IgD-negative memory B cell (primary cell): ENCODE measurements at regions not wholly inside any gene's neighbourhood (a gene's known extent, or its start where the extent isn't known, plus 50 kb on each side); places are given as distances from the start of the nearest gene placed in this dataset.

ENCODE experiments used
- H3K27ac Mint-ChIP-seq, 3 donors: one replicate each; pipeline ENCODE4 v1.8.0; 2020 to 2022; ENCODE audit warnings: mild to moderate bottlenecking in 3 of 3, mixed read lengths in 3 of 3, moderate library complexity in 1 of 3
- H3K27me3 Mint-ChIP-seq: one replicate; pipeline ENCODE4 v1.8.0; 2021; ENCODE audit warnings: mixed read lengths
- H3K36me3 Mint-ChIP-seq: one replicate; pipeline ENCODE4 v1.8.0; 2020; ENCODE audit warnings: mild to moderate bottlenecking, mixed read lengths
- H3K4me1 Mint-ChIP-seq, 3 donors: one replicate each; pipeline ENCODE4 v1.8.0; 2020 to 2022; ENCODE audit warnings: mixed read lengths in 3 of 3, mild to moderate bottlenecking in 1 of 3
- H3K4me3 Mint-ChIP-seq, 4 donors: one replicate each; pipeline ENCODE4 v1.8.0; 2020 to 2022; ENCODE audit warnings: mild to moderate bottlenecking in 4 of 4, mixed read lengths in 4 of 4, moderate library complexity in 3 of 4
- H3K9me3 Mint-ChIP-seq, 3 donors: one replicate each; pipeline ENCODE4 v1.8.0; 2020 to 2021; ENCODE audit warnings: mixed read lengths in 3 of 3, mild to moderate bottlenecking in 1 of 3

DNA sequence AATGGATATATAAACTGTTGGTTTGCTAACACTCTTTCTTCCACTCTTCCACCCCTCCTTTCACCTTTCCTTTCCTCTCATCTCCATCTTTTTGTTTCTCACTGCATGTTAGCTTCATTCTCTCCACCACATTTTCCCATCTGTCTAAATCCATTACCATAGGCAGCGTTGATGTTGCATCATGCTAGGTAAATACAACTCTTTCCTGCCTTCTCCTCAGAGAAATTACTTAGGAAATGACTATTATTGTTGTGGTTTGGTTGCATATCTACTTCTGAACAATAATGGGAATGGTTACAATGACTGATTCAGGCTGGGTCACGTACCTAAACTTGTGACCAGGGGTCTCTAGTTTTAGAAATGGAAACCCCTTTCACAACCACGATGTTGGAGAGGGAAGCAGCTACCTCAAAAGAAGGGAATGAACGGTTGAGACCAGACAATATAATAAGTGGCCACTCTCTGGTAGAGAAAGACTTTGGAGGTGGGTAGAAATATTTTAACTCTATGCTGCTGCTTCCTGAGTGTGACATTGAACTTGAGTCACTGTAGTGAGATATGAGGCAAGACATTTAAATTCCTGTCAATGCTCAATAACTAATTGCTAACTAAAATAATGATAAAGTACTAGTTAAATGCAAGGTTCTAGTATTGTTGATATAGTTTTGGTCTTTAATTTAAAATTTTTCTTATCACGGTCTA lies 314.1 kb upstream of the TGFBR2 start:
- H3K4me3 Mint-ChIP-seq, result no peak overlapping the region
- H3K4me1 Mint-ChIP-seq, result peaks cover 1 to 3% (median 1%) of the 10 kb centered on the region in 3 donors
- H3K27ac Mint-ChIP-seq, result no peak overlapping the region
- H3K9me3 Mint-ChIP-seq, result no peaks in the 10 kb centered on the region
- H3K36me3 Mint-ChIP-seq, result no peaks in the 10 kb centered on the region
- H3K27me3 Mint-ChIP-seq, result no peaks in the 10 kb centered on the region

DNA sequence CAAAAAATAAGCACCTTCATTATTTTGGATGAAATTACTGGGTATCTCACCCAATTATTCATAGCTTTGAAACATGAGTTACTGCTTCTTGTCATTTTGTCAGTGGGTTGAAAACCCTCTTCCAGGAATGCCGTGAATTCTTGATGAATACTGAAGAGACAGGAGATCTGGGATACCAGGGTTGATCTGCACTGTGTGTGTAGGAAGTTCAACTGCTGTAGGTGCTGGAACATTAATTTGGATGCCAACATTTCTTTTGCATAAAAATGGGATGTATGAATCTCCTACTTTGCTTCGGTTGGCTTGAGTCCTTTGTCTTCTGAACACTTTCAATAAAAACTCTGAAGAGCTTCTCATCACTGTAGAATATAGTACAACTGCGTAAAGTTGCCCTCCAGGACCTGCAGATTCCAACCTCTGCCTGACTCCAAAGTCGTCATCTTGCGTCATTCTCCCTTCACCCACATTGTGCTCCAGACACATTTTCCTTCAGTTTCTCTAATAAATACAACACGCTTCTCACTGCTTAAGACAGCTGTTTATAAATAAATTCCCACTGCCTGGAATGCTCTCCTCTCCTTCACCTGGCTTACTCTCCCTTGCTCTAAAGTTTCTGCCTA lies 312.7 kb upstream of the TGFBR2 start:
- H3K4me1 Mint-ChIP-seq, result peaks cover 1 to 3% (median 1%) of the 10 kb centered on the region in 3 donors
- no peak overlapping the region for H3K4me3 Mint-ChIP-seq
- no peaks in the 10 kb centered on the region for H3K9me3 Mint-ChIP-seq
- no peaks in the 10 kb centered on the region for H3K36me3 Mint-ChIP-seq
- no peaks in the 10 kb centered on the region for H3K27me3 Mint-ChIP-seq
- H3K27ac Mint-ChIP-seq, result no peak overlapping the region

DNA sequence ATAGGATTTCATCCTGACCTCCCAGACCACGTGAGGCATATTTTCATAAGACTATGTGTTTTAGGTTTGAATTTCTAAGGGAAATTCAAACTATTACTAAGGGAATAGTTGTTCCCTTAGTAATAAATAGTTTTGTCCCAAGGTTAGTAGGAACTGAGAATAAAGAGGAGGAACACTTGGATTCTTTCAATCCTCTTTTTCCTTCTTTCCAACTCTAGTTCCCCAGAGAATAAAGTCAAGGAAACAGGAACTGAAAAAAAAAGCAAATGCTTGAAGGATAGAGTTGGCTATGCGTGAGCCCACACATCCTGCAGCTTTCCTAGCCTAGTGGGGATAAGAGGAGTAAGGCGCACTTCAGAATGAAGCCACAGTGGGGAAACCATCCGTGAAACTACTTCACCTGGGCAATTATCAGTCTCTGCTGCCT lies 312.1 kb upstream of the TGFBR2 start:
- H3K36me3 Mint-ChIP-seq, result no peaks in the 10 kb centered on the region
- H3K4me1 Mint-ChIP-seq, result peaks cover 1 to 3% (median 1%) of the 10 kb centered on the region in 3 donors
- no peaks in the 10 kb centered on the region for H3K27me3 Mint-ChIP-seq
- no peak overlapping the region for H3K27ac Mint-ChIP-seq
- H3K4me3 Mint-ChIP-seq, result no peak overlapping the region
- H3K9me3 Mint-ChIP-seq, result no peaks in the 10 kb centered on the region

DNA sequence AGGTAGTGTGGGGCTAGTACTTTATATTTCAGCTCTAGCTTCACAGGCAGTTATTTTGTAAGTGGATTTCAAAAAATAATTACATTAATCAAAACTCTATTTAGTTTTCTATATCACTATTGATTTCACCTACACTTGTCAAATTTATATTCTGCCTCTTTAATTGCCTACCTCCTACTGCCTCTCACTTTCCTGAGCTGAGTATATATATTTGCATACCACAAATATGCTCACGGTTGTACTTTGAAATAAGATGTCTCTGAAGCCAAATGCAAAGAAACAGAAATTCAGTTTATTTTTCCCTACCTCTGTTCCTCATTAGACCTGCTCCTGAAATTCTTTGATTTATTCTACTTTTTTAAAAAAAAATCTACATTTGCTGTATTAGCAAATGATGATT lies 309.3 kb upstream of the TGFBR2 start:
- Mint-ChIP-seq H3K27me3 (no peaks in the 10 kb centered on the region), H3K4me3 (no peak overlapping the region), H3K36me3 (no peaks in the 10 kb centered on the region), H3K9me3 (no peaks in the 10 kb centered on the region), H3K27ac (no peak overlapping the region), H3K4me1 (peaks cover 0 to under 1% (median 0%) of the 10 kb centered on the region in 3 donors)

- no peaks in the 10 kb centered on the region for H3K27me3 Mint-ChIP-seq
- H3K36me3 Mint-ChIP-seq, result no peaks in the 10 kb centered on the region
- H3K9me3 Mint-ChIP-seq, result peaks cover 0 to 3% (median 2%) of the 10 kb centered on the region in 3 donors
- no peak overlapping the region for H3K4me3 Mint-ChIP-seq
- no peaks in the 10 kb centered on the region for H3K4me1 Mint-ChIP-seq
- no peak overlapping the region for H3K27ac Mint-ChIP-seq
Observed at GRCh38 chr3:30299674-30300385, 306.6 kb upstream of the TGFBR2 start.

GRCh38 chr3:30300809-30301208 lies 305.6 kb upstream of the TGFBR2 start:
- H3K4me1 Mint-ChIP-seq, result no peaks in the 10 kb centered on the region
- H3K27me3 Mint-ChIP-seq, result no peaks in the 10 kb centered on the region
- H3K36me3 Mint-ChIP-seq, result no peaks in the 10 kb centered on the region
- H3K9me3 Mint-ChIP-seq, result peaks cover 0 to 3% (median 2%) of the 10 kb centered on the region in 3 donors
- H3K27ac Mint-ChIP-seq, result no peak overlapping the region
- H3K4me3 Mint-ChIP-seq, result no peak overlapping the region

GRCh38 chr3:30302027-30302426 lies 304.4 kb upstream of the TGFBR2 start:
- Mint-ChIP-seq H3K4me1 (no peaks in the 10 kb centered on the region), H3K27ac (no peak overlapping the region), H3K36me3 (no peaks in the 10 kb centered on the region), H3K9me3 (peaks cover 2 to 7% (median 4%) of the 10 kb centered on the region in 3 donors), H3K4me3 (no peak overlapping the region), H3K27me3 (no peaks in the 10 kb centered on the region)

GRCh38 chr3:30303770-30304169 lies 302.6 kb upstream of the TGFBR2 start:
- no peak overlapping the region for H3K4me3 Mint-ChIP-seq
- no peaks in the 10 kb centered on the region for H3K4me1 Mint-ChIP-seq
- peaks cover 2 to 7% (median 4%) of the 10 kb centered on the region in 3 donors for H3K9me3 Mint-ChIP-seq
- H3K27me3 Mint-ChIP-seq, result no peaks in the 10 kb centered on the region
- no peaks in the 10 kb centered on the region for H3K36me3 Mint-ChIP-seq
- no peak overlapping the region for H3K27ac Mint-ChIP-seq

GRCh38 chr3:30305021-30305420 lies 301.4 kb upstream of the TGFBR2 start:
- Mint-ChIP-seq H3K27me3 (no peaks in the 10 kb centered on the region), H3K4me1 (no peaks in the 10 kb centered on the region), H3K36me3 (no peaks in the 10 kb centered on the region)

DNA sequence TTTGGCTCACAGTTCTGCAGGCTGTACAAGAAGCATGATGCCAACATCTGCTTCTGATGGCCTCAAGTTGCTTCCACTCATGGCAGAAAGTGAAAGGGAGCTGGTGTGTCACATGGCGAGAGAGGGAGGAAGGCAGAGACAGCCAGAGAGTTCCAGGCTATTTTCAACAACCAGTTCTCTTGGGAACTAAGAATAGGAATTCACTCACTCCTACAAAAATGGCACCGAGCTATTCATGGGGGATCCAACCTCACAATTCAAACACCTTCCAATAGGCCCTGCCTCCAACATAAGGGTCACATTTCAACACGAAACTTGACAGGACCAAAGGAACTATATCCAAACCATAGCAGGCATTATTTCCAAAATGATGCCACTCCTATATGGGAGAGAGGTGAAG lies 299.5 kb upstream of the TGFBR2 start:
- H3K27ac Mint-ChIP-seq, result no peak overlapping the region
- no peak overlapping the region for H3K4me3 Mint-ChIP-seq
- H3K4me1 Mint-ChIP-seq, result no peaks in the 10 kb centered on the region
- no peaks in the 10 kb centered on the region for H3K27me3 Mint-ChIP-seq
- H3K9me3 Mint-ChIP-seq, result peaks cover 2 to 7% (median 4%) of the 10 kb centered on the region in 3 donors
- no peaks in the 10 kb centered on the region for H3K36me3 Mint-ChIP-seq

More at GRCh38 chr3:30305021-30305420, 301.4 kb upstream of the TGFBR2 start:
- Mint-ChIP-seq H3K9me3 (peaks cover 2 to 7% (median 4%) of the 10 kb centered on the region in 3 donors), H3K4me3 (no peak overlapping the region), H3K27ac (no peak overlapping the region)

DNA sequence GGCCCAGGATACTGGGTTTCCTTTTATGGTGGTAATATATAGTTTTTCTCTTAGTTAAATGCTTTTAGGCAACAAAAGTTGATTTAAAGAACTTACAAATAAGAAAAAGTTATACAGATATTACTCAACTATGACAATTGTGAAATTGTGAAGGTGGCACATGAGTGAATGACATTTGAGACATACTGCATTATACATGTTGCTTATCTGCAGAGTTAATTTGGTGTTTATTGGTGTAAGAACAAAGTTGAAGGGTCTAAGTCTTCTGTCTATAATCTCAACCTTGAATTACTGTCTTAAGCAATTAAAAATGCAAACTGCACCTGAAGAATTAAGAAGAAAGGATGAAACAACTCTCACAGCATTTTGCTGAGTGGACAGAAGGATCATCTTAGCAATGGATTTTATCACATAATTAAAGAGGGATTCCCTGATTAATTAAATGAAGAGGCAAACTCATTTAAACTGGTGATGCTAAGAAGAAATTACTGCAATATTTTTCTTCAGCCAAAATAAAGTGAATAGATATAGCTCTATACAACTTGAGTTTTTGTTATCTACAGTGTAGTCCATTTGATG lies 298.9 kb upstream of the TGFBR2 start:
- no peaks in the 10 kb centered on the region for H3K4me1 Mint-ChIP-seq
- H3K4me3 Mint-ChIP-seq, result no peak overlapping the region
- H3K27me3 Mint-ChIP-seq, result no peaks in the 10 kb centered on the region
- H3K27ac Mint-ChIP-seq, result no peak overlapping the region
- peaks cover 2 to 7% (median 4%) of the 10 kb centered on the region in 3 donors for H3K9me3 Mint-ChIP-seq
- H3K36me3 Mint-ChIP-seq, result no peaks in the 10 kb centered on the region

DNA sequence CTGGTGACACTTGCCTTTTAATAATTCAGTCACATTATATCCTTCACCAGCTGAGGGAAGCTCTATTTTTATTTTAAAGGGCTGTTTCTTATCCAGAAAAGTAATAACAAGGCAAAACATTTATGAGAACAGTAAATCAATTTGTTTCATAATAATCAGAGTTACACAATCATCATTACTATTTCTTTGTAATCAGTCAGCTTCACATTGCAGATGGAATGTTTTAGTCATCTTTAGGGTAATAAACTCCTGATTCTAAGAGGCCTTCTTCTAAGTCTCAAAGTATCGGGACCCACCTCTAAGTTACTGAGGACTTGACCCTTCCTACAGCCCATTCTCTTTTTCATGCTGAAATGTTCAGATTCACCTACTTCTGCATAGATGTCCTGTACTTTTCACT lies 298.3 kb upstream of the TGFBR2 start:
- Mint-ChIP-seq H3K9me3 (peaks cover 2 to 7% (median 4%) of the 10 kb centered on the region in 3 donors), H3K4me1 (no peaks in the 10 kb centered on the region), H3K4me3 (no peak overlapping the region), H3K27ac (no peak overlapping the region), H3K36me3 (no peaks in the 10 kb centered on the region), H3K27me3 (no peaks in the 10 kb centered on the region)

GRCh38 chr3:30309961-30310954 lies 296.1 kb upstream of the TGFBR2 start:
- H3K36me3 Mint-ChIP-seq, result no peaks in the 10 kb centered on the region
- no peak overlapping the region for H3K27ac Mint-ChIP-seq

GRCh38 chr3:30311781-30312180 lies 294.6 kb upstream of the TGFBR2 start:
- no peaks in the 10 kb centered on the region for H3K27me3 Mint-ChIP-seq
- no peaks in the 10 kb centered on the region for H3K4me1 Mint-ChIP-seq
- H3K9me3 Mint-ChIP-seq, result no peaks in the 10 kb centered on the region
- H3K36me3 Mint-ChIP-seq, result no peaks in the 10 kb centered on the region
- H3K4me3 Mint-ChIP-seq, result no peak overlapping the region
- H3K27ac Mint-ChIP-seq, result no peak overlapping the region

More at GRCh38 chr3:30309961-30310954, 296.1 kb upstream of the TGFBR2 start:
- H3K27me3 Mint-ChIP-seq, result no peaks in the 10 kb centered on the region
- peaks cover 0 to 4% (median 4%) of the 10 kb centered on the region in 3 donors for H3K9me3 Mint-ChIP-seq
- H3K4me3 Mint-ChIP-seq, result no peak overlapping the region
- no peaks in the 10 kb centered on the region for H3K4me1 Mint-ChIP-seq
